ENCODE measurements at regions not wholly inside any gene's neighbourhood (a gene's known extent, or its start where the extent isn't known, plus 50 kb on each side); places are given as distances from the start of the nearest gene placed in this dataset.

- TF ChIP-seq ZNF23 (tag by site-specific recombination; IDR thresholded peaks at IDR 0.05; ENCODE audit: borderline replicate concordance) (no peak), ZNF585B (tag by site-specific recombination; IDR thresholded peaks at IDR 0.05) (no peak), PATZ1 (tag by site-specific recombination; IDR thresholded peaks at IDR 0.05) (no peak)
Measured at GRCh38 chr4:146113171-146113570, 62.3 kb upstream of the LSM6 start (continued).

- Histone ChIP-seq H3K9me3 (ENCODE audit: control insufficient read depth, insufficient read depth, low read depth, low read length) (no peaks in the 10 kb centered on the region), H3K4me3 (ENCODE audit: low read depth, low read length) (no peak overlapping the region), H3K36me3 (ENCODE audit: control insufficient read depth in 2 of 2, insufficient read depth in 1 of 2, low read length in 2 of 2) (no peaks in the 10 kb centered on the region), H3K27ac (ENCODE audit: extremely low read depth, low read depth, low read length) (no peak overlapping the region), H3K4me1 (ENCODE audit: control insufficient read depth, insufficient read depth, low read length) (no peaks in the 10 kb centered on the region)
- ChIA-PET POLR2A (no interaction called here), CTCF (interaction anchor here (0.7 to 1.2 kb wide), 2 partner anchors 19 to 160 kb away, joined by 3 read pairs; no protein-coding TSS in a partner anchor)
- TF ChIP-seq ZNF174 (tag by site-specific recombination; IDR thresholded peaks at IDR 0.05) (no peak), ZNF19 (tag by site-specific recombination; IDR thresholded peaks at IDR 0.05; ENCODE audit: low read depth) (no peak), ZNF221 (tag by site-specific recombination; IDR thresholded peaks at IDR 0.05; ENCODE audit: borderline replicate concordance) (no peak), IKZF3 (tag by site-specific recombination; IDR thresholded peaks at IDR 0.05) (no peak), GLI2 (tag by site-specific recombination; IDR thresholded peaks at IDR 0.05; ENCODE audit: borderline replicate concordance, low read depth) (no peak)
Measured at GRCh38 chr4:146112389-146112788, 63.1 kb upstream of the LSM6 start.

GRCh38 chr4:146110871-146111485 lies 64.5 kb upstream of the LSM6 start:
- H3K9me3 ChIP-seq (ENCODE audit: control insufficient read depth, insufficient read depth, low read depth, low read length), result no peaks in the 10 kb centered on the region
- no peak overlapping the region for H3K4me3 ChIP-seq (ENCODE audit: low read depth, low read length)
- ChIA-PET POLR2A (no interaction called here), CTCF (interaction anchor here (0.7 kb wide), 1 partner anchor 520 kb away, joined by 5 read pairs; no protein-coding TSS in a partner anchor)
- H3K27ac ChIP-seq (ENCODE audit: extremely low read depth, low read depth, low read length), result no peak overlapping the region
- H3K36me3 ChIP-seq (ENCODE audit: control insufficient read depth in 2 of 2, insufficient read depth in 1 of 2, low read length in 2 of 2), result no peaks in the 10 kb centered on the region
- TF ChIP-seq REST (tag by site-specific recombination; IDR thresholded peaks at IDR 0.05), result no peak
- H3K4me1 ChIP-seq (ENCODE audit: control insufficient read depth, insufficient read depth, low read length), result no peaks in the 10 kb centered on the region

GRCh38 chr4:146108756-146109155 lies 66.8 kb upstream of the LSM6 start:
- ChIA-PET CTCF (interaction anchor here (1.3 kb wide), 1 partner anchor 13 kb away, joined by 9 read pairs; no protein-coding TSS in a partner anchor), POLR2A (no interaction called here)
- Histone ChIP-seq H3K27ac (ENCODE audit: extremely low read depth, low read depth, low read length) (no peak overlapping the region), H3K36me3 (ENCODE audit: control insufficient read depth in 2 of 2, insufficient read depth in 1 of 2, low read length in 2 of 2) (no peaks in the 10 kb centered on the region), H3K4me3 (ENCODE audit: low read depth, low read length) (no peak overlapping the region), H3K4me1 (ENCODE audit: control insufficient read depth, insufficient read depth, low read length) (no peaks in the 10 kb centered on the region), H3K9me3 (ENCODE audit: control insufficient read depth, insufficient read depth, low read depth, low read length) (no peaks in the 10 kb centered on the region)
- no peak for TF ChIP-seq ZNF830 (tag by site-specific recombination; IDR thresholded peaks at IDR 0.05; ENCODE audit: low read depth)

All from HEK293 (cell line).